ENCODE measurements at regions not wholly inside any gene's neighbourhood (a gene's known extent, or its start where the extent isn't known, plus 50 kb on each side); places are given as distances from the start of the nearest gene placed in this dataset.

GRCh38 chrX:107522901-107523300, 73.4 kb downstream of the FRMPD3 start:
- intact Hi-C loops (cut with micrococcal nuclease; ENCODE audit: unreplicated experiment): no loop called here

GRCh38 chrX:107526141-107526540, 76.7 kb downstream of the FRMPD3 start:
- intact Hi-C loops (cut with micrococcal nuclease; ENCODE audit: unreplicated experiment) (no loop called here), in situ Hi-C loops (cut with HindIII; ENCODE audit: extremely low pct_ligation_motif_present, low pct_unique_long_range_greater_than_20kb) (no loop called here)
- ATAC-seq (no peak), FAIRE-seq (no peak), DNase-seq (ENCODE audit: low spot score) (no peak)
- H3K36me3 ChIP-seq (replicated peaks in 1 of 2; ENCODE audit: control insufficient read depth in 1 of 2, insufficient read depth in 2 of 2, low read length in 2 of 2): no peaks in the 10 kb centered on the region
- BruUV-seq (replicated peaks): no TSS peak
- WGBS (ENCODE audit: low lambda C conversion rate): 50% methylated on average over 2 of the region's 3 CpGs
- H3K4me3 ChIP-seq (replicated peaks in 1 of 3; ENCODE audit: insufficient read depth in 1 of 3, low read depth in 2 of 3, low read length in 3 of 3): no peak overlapping the region
- H3K9me3 ChIP-seq (ENCODE audit: low read length): no peaks in the 10 kb centered on the region
- H3K27ac ChIP-seq (ENCODE audit: extremely low read length, insufficient read depth, low read length): no peak overlapping the region
- no peaks in the 10 kb centered on the region for H3K4me1 ChIP-seq (ENCODE audit: insufficient read depth, low read length)
- no peaks in the 10 kb centered on the region for H4K20me1 ChIP-seq (ENCODE audit: insufficient read depth, low read length)
- no peaks in the 10 kb centered on the region for H3K79me2 ChIP-seq (ENCODE audit: insufficient read depth, low read length)
- no peaks in the 10 kb centered on the region for H3K27me3 ChIP-seq (ENCODE audit: control insufficient read depth in 1 of 2, insufficient read depth in 2 of 2, low read length in 2 of 2)
- CTCF ChIA-PET (ENCODE audit: low intra/inter-chr PET ratio, low total read pairs): no interaction called here
- TF ChIP-seq ZNF670 (CRISPR knock-in tag; IDR thresholded peaks at IDR 0.05; ENCODE audit: borderline replicate concordance) (no peak), SNAPC5 (CRISPR knock-in tag; IDR thresholded peaks at IDR 0.05; ENCODE audit: borderline replicate concordance) (no peak), CREB1 (IDR thresholded peaks at IDR 0.05) (peak; percentile 65), CREB1 (CRISPR knock-in tag; IDR thresholded peaks at IDR 0.05) (no peak), CEBPB (IDR thresholded peaks at IDR 0.05; ENCODE audit: borderline replicate concordance, low read depth, low read length) (no peak)
- no peak overlapping the region for H2AFZ ChIP-seq (ENCODE audit: low read length)
- POLR2A ChIA-PET: no interaction called here
- H3K4me2 ChIP-seq (ENCODE audit: low read depth, low read length): no peak overlapping the region
- no peak overlapping the region for H3K9ac ChIP-seq (ENCODE audit: insufficient read depth, low read depth, low read length)

More at GRCh38 chrX:107522901-107523300, 73.4 kb downstream of the FRMPD3 start:
- Histone ChIP-seq H3K27me3 (ENCODE audit: control insufficient read depth in 1 of 2, insufficient read depth in 2 of 2, low read length in 2 of 2) (no peaks in the 10 kb centered on the region), H3K79me2 (ENCODE audit: insufficient read depth, low read length) (no peaks in the 10 kb centered on the region), H3K4me3 (replicated peaks in 1 of 3; ENCODE audit: insufficient read depth in 1 of 3, low read depth in 2 of 3, low read length in 3 of 3) (no peak overlapping the region), H3K9me3 (ENCODE audit: low read length) (no peaks in the 10 kb centered on the region), H3K4me1 (ENCODE audit: insufficient read depth, low read length) (no peaks in the 10 kb centered on the region), H3K4me2 (ENCODE audit: low read depth, low read length) (no peak overlapping the region), H3K27ac (ENCODE audit: extremely low read length, insufficient read depth, low read length) (no peak overlapping the region), H3K36me3 (replicated peaks in 1 of 2; ENCODE audit: control insufficient read depth in 1 of 2, insufficient read depth in 2 of 2, low read length in 2 of 2) (no peaks in the 10 kb centered on the region), H4K20me1 (ENCODE audit: insufficient read depth, low read length) (no peaks in the 10 kb centered on the region), H3K9ac (ENCODE audit: insufficient read depth, low read depth, low read length) (no peak overlapping the region), H2AFZ (ENCODE audit: low read length) (no peak overlapping the region)
- BruUV-seq (replicated peaks): no TSS peak
- POLR2A ChIA-PET: no interaction called here
- ATAC-seq (no peak), FAIRE-seq (no peak), DNase-seq (ENCODE audit: low spot score) (no peak)
- no peak for TF ChIP-seq SKI (IDR thresholded peaks at IDR 0.05; ENCODE audit: partially characterized antibody)
- in situ Hi-C loops (cut with HindIII; ENCODE audit: extremely low pct_ligation_motif_present, low pct_unique_long_range_greater_than_20kb): no loop called here
- 38% methylated on average over 2 of the region's 2 CpGs for WGBS (ENCODE audit: low lambda C conversion rate)
- CTCF ChIA-PET (ENCODE audit: low intra/inter-chr PET ratio, low total read pairs): no interaction called here

Measured in HepG2 (cell line).